HG03520 (cell line): ENCODE measurements at regions not wholly inside any gene's neighbourhood (a gene's known extent, or its start where the extent isn't known, plus 50 kb on each side); places are given as distances from the start of the nearest gene placed in this dataset.

Source experiments
- ATAC-seq: cut with Tn5 transposase; IDR thresholded peaks from one replicate; pipeline ENCODE4 v1.9.1; 2021; ENCODE audit warnings: mild to moderate bottlenecking, moderate library complexity; ENCODE audit not compliant: unreplicated experiment

DNA sequence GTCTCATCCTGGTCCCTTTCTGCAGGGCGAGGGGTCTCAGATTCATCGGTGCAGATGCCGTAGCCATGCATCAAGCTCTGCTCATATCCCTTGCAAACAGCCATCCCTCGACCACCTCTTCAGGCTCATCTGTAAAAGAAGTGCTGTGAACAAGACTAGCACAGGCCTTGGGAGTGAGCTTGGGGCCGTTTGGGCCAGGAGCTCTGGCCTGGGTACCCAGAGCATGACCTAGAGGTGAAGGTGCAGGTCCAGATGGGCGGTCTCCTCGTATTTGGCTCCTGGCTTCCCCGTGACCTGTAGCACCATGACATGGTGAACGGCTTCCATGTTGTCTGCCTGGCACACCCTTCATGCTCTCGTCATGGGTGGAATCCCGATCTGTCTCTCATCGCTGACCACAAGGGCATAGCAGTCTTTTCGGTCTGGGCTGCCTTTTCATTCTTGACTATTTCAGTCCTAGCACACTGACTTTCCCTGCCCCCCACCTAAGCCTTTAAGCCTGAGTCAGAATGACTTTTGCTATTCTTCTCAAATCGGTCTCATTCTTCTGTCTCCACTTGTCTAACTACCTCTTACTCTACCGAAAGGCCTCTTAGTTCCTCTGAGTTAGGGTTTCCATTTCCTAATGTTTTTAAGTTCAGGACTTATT, 216.0 kb downstream of the FOXL1 start:
- no peak for ATAC-seq

DNA sequence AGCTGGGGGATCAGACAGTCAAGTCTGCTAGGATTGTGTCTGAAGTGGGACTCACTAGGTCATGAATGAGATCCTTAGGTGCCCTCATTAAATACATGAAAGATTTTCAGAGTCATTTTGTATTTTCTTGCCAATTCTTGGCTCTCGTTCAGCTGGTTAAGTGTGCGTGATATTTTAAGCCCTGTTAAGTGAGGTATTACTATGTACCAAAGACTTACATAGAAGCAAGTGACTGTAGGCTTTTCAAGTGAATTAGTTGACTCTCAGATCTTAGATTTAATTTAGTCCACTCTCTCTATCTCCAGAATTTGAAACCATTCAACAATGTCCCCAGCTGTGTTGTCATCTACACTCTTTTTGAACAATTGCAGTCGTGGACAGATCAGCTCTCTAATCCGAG, 219.4 kb downstream of the FOXL1 start:
- no peak for ATAC-seq

DNA sequence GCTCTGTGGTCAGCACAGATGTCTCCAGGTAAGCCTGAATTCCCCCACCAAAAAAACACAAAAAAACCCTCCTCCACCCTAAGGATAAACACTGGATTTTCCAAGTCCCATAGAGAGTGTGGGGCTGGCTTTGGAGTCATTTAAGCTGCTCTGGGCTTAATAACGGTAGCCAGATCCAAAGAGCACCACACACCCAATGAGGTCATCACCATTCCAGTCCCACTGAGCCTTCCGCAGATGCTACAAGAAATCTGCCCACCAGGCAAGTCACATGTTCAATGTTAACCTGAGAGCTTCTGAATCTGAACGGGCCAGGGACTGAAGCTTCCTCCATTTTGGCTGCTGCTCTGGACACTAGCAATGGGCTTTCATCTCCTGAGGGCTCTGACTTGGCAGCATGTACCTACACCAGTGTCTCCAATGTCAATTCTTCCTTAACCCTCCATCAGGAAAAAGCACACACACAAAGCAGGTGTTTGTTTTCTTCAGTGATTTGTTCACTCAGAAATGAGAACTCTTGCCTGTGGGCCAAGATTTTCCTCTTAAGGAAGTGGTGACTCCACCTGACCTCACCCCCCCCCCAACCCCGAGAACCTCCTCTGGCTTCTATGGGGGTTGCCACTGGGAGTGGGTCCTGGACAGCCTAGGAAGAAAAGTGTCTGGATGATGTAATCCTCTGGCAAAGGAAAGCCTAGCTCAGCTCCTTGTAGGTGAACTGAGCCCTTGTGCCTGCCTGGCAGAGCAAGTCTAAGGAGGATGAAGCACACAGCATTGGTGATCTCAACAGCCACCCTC, 220.1 kb downstream of the FOXL1 start:
- no peak for ATAC-seq

DNA sequence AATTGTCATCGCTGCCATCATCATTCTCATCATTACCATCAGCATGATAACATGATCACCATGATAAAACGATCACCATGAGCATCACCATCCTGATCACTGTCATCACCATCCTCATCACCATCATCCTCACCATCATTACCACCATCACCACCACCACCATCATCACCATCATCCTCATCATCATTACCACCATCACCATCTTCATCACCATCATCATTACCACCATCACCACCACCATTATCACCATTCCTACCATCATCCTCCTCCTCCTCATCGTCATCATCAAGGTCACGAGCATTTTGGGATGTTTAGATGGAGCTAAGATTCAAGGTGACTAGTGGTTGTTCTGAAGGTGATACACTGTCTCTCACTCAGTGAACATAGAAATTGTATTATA, 221.0 kb downstream of the FOXL1 start:
- ATAC-seq: no peak

DNA sequence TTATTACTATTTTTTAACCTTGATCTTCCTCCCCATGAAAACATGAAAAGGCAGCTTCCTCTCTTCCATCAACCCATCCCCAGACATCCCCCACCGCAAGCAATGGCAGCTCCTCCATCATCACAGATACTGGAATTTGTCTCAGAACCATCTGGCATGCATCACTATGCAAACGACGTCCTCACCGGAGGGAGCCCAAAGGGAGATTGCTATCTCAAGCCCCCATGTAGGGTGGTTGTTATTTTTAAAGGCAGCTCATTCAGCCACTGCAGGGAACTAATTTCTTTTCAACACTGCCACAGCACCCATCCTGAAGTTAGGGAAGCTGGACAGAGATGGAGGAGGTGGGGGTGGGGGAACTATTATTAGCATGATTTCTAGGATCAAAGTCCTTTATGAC, 222.5 kb downstream of the FOXL1 start:
- ATAC-seq: no peak

DNA sequence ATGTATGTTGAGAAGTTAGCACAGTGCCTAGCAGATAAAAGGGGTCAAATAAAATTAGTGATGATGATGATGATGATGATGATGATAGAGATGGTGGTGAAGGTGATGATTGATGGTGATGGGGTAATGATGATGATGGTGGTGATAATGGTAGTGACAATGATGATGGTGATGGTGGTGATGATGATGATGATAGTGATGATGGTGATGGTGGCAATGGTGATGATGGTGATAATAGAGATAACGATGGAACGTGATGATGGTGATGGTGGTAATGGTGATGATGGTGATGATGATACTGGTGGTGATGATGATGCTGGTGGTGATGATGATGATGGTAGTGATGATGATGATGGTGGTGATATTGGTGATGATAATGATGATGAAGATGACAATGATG, 223.7 kb downstream of the FOXL1 start:
- no peak for ATAC-seq

DNA sequence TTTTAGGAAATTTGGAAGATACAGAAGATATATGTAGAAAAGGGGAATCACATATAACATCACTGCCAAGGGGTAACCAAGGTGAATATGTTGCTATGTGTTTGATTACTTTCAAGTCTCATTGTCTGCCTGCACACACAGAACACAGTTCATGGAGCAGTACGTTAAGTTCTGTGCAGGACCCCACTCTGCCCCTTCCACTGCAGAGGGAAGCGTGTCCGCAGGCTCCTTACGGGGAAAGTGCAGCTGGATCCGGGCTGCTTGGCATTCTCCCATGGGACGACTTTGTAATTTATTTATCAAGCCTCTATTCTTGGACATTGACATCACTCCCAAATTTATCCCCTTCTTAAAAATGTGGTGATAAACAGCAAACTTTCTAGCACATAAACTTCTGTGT, 226.8 kb downstream of the FOXL1 start:
- ATAC-seq: no peak

DNA sequence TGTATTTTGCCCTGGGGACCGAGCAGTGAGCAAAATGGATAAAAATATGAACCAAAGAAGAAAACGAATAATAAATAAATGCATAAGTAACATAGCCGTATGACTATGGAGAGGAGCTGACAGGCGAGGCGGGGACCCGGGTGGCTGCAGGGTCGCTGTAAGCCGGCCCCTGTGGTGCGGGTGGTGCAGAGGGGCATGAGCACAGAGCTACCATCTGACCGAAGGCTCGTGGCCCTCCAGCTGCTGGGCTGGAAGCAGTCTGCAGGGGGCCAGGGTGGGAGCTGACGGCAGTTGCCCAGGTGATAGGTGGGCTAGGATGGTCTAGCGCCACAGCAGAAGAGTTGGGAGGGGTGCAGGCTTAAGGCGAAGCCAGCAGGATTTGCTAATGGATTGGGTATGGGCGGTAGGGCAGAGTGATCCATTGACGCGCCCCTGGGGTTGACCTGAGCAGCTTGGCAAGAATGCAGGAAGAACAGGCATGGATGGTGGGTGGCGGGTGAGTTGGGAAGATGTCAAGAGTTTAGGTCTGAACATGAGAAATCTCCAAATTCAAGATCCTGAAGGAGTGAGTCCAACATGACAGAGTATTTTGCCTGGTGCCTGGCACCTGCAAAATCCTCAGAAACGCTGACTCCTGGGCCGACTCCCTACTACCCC, 228.0 kb downstream of the FOXL1 start:
- ATAC-seq: no peak

DNA sequence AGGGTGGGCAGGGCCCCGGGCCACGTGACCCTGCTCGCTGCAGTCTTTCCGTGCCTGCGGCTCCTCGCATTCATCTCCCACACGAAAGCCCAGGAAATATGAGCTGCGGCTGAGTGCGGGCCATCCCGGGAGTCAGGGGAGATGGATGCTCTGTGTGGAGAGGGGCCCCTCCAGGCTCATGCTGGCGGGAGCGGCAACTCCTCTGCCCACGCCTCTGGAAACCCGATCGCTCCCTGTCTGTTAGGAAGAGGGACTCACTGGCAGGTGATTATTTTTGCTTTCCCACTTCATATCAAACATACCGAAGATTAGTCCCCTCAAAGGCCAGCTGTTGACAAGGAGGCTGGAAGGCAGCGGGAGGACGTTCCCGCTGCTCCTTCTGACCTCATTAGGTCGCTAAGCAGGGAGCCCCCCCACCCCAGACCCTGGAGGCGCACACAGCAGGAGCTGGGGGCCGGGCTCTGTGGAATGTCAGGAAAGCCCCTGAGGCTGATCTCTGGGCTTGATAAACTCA, 228.5 kb downstream of the FOXL1 start:
- no peak for ATAC-seq

DNA sequence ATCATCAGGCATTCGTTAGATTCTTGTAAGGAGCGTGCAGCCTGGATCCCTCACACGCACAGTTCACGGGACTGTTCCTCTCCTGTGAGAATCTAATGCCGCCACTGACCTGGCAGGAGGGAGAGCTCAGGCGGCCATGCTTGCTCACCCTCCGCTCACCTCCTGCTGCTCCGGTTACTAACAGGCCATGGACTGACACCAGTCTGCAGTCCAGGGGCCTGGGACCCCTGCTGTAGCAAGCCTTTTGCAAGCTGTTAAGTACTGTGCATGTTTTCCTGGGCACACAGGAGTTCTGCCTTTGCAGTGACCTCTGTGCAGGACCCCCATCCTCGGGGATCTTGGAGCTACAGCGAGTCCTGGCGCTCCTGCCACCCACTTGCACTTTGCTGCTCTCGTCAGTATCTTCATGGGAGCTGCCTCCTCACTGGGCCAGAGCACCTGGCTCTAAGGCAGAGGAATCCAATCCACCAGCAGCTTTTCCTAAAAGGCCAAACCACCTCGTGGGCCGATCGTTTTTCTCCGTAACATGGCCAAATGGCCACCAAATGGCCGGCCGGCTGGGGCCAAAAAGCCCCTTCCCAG, 230.6 kb downstream of the FOXL1 start:
- ATAC-seq: no peak

DNA sequence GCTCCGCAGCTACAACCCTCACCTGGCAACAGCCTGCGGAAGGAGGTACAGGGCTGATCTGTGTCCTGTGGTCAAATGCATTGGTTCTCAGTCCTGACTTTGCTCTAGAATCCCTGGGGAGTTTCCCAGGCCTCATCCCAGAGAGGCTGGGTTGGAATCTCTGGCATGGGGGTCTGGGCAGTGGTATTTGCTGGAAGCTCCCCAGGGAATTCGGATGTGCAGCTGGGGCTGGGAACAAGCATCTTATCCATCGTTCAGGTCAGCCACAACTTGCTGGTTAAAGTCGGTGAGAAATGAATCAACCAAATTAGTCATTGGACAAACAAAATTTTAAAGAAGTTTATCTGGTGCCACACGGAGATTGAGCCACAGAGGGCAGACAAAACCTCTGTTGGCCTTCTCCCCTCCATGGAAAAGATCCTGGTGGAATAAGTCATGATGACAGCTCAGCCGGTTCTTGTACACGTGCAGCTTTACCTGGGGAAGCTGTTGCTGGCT, 231.2 kb downstream of the FOXL1 start:
- no peak for ATAC-seq

DNA sequence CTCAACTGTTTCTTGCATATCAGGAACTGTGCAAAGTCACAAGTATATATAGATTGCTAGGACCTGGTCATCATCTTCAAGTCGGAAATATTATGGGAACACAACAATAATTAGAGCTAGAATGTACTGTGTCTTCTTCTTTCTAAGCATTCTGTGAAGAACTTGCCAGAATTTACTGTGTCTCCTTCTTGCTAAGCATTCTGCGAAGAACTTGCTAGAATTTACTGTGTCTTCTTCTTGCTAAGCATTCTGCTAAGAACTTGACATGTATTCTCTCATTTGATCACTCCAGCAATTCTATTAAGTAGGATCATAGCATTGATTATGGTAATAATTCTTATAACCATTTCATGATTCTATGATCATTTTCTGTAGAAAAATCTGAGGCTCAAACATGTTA, 231.7 kb downstream of the FOXL1 start:
- no peak for ATAC-seq

DNA sequence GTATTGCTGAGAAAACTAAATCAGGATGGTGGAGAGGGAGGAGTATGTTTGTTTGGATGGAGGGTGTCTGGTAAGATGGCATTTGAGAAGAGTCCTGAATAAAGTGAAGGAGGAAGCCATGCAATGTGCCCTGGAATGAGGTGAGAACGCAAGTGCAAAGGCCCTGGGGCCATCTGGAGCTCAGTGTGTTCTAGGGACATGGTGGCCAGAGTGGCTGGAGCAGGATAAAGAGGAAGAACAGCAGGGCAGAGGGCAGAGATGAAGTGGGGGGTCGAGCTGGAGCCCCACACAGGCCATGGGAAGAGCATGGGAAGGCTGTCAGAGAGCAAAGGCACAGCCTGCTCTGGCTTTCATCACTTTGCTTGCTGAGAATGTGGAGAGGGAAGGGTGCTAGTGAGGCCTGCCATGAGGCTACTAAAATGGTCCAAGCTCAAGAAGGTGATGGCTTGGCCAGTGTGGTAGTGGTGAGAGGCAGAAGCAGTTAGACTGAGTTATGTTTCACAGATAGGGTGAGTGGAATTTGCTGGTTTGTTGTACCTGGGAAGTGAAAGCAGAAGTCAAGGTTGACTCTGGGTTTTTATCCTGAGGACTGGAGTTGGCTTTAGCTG, 234.1 kb downstream of the FOXL1 start:
- ATAC-seq: no peak

DNA sequence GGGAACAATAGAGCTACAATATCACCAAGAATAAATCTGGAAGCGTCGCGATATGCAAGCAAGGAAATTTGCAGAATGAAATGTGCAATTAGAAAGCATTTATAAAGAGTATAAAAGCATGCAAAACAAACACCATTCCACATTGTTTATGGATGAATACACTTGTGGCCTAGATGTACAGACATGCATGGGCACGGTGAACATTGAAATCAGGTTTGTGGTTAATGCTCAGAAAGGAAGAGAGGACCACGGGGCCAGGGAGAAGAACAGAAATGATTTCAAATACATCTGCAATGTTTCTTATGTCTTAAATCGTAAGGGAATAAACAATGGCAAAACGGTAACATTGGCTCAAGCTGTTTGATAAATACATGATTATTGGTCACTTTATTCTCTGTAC, 235.9 kb downstream of the FOXL1 start:
- ATAC-seq: no peak

DNA sequence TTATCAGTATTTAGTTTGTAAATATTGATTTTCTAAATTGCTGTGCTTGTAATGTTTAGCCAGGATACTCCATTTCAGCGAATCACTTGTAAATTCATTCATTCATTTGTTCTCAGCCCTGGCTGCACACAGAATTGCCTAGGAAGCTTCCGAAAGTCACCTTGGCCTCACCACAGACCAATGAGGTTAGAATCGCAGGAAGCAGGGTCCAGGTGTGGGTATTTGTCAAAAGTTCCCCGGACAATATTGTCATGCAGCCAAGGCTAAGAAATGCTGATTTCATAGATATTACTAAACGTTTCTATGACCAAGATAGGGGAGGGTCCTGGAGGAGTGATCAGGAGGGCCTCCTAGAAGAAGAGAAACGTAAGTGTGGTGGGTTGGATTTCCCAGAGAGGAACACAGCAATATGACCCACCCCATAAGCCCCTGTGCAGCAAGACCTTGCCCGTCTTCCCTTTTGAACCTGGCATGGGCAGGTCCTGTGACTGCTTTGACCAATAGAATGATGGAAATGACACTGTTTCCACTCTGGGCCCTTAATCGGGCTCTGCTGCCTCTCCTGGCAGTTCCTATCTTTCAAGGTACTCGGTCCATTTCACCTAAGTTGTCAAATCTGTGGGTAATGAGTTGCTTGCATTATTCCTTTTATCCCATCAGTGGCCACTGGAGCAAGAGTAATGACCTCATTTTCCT, 238.7 kb downstream of the FOXL1 start:
- no peak for ATAC-seq

DNA sequence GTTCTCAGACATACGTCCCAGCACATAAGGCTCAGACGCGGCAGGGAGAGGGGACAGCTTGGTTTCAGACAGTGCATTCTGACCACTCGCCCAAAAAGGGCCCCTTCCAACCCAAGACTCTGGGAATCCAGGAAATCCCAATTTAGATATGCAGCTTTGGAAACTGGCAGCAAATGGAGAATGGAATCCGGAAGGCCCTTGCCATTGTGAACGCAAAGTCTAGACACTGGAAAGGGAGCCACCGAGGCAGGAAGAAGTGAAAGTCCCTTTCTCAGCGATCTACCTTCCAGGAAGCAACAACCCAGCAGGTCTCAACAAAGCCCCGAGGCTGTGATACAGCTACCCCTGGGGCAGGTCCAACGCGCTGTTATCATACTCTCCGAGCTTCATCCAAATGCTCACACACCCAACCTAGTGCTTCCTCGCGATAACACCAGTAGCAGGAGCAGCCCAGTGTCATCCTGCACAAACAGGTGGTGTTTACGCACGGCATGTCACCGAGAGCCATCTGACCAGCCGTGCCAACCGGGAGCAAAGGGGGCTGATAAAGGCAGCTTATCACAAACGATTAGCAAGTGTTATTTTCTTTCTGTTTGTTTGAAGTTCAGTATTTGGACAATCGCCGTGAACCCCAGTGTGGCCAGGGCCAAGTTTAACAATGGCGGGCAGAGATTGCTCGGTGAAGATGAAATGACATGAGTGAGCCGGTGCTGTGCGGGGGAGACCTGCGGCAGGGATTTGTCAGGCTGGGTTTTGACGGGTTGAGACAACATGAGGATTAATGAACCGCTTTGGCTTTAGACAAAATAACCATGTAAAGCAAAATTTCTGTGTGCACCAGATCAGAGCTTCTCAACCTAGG, 240.6 kb downstream of the FOXL1 start:
- ATAC-seq: no peak

DNA sequence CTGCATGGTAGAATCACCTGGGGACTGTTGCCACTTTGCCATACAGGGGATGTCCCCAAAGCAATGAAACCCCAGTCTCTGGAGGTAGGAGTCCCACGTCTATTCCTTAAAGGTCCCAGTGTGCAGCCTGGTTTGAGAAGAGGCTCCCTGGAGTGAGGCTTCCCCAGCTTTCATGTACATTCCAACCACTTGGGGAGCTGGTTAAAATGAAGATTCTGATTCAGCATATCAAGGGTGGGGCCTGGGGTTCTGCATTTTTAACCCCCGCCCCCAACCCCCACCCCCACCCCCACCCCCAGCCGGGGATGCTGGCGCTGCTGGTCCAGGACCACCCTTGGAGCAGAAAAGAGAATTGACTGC, 241.2 kb downstream of the FOXL1 start:
- no peak for ATAC-seq

DNA sequence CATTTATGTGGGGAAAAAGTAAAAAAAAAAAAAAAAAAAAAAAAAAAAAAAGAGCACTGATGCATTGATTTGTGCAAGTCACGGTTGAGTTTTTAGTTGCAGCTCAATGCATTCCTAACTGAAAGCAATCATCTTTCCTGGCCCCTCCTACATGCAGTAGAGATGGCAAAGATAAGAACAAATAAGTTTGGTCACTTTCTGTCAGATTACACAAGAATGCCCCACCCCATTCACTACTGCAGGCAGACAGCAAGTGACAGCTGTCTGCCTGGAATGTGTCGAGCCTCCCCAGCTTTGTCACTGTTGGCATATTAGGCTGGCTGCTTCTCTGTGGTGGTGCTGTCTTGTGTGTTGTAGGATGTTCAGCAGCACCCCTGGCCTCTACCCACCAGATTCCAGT, 243.5 kb downstream of the FOXL1 start:
- no peak for ATAC-seq

DNA sequence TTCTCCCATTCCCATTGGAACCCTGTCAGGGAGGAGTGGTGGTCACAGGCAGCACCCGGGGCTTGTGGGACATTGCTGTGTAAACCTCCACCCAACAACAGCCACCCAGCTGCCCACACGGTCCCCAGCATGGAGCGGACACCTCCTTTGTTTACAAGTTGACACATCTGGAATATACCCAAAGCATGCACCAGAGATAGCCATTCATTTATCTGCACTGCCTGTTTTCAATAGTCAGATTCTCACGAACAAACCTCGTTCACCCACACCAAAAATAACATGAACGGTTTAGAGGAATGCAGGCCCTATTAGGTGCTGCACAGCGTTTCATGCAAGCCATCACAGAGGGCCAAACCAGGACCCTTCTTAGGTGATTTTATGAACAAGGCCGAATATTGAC, 244.8 kb downstream of the FOXL1 start:
- ATAC-seq: no peak
